Type B pancreatic cell (in vitro differentiated cells): ENCODE measurements at regions not wholly inside any gene's neighbourhood (a gene's known extent, or its start where the extent isn't known, plus 50 kb on each side); places are given as distances from the start of the nearest gene placed in this dataset.

ENCODE experiments used
- DNase-seq: peaks from one replicate; pipeline ENCODE4 v3.0.0; 2021; ENCODE audit warnings: mixed read lengths; ENCODE audit not compliant: unreplicated experiment; ENCODE audit errors: extremely low spot score
- H3K27ac Mint-ChIP-seq: 2 replicates; pipeline ENCODE4 v1.8.0; 2021; ENCODE audit warnings: mild to moderate bottlenecking, mixed read lengths
- H3K27me3 Mint-ChIP-seq: 2 replicates; pipeline ENCODE4 v1.8.0; 2021; ENCODE audit warnings: mixed read lengths
- H3K36me3 Mint-ChIP-seq: 2 replicates; pipeline ENCODE4 v1.8.0; 2021; ENCODE audit warnings: mixed read lengths
- H3K4me1 Mint-ChIP-seq: one replicate; pipeline ENCODE4 v1.8.0; 2021; ENCODE audit warnings: mixed read lengths; ENCODE audit not compliant: unreplicated experiment
- H3K4me3 Mint-ChIP-seq: 2 replicates; pipeline ENCODE4 v1.8.0; 2021; ENCODE audit warnings: mild to moderate bottlenecking, mixed read lengths
- H3K9me3 Mint-ChIP-seq: 2 replicates; pipeline ENCODE4 v1.8.0; 2021; ENCODE audit warnings: mixed read lengths
- CTCF ChIP-seq: fragments of 200-600 bp; sonication (generic); conservative IDR thresholded peaks from 2 replicates; pipeline ENCODE4 v1.5.0; 2021; ENCODE audit warnings: antibody characterized with exemption, mild to moderate bottlenecking

GRCh38 chr13:40381935-40382764, 284.3 kb downstream of the FOXO1 start:
- Mint-ChIP-seq H3K4me3 (no peak overlapping the region), H3K36me3 (no peaks in the 10 kb centered on the region), H3K9me3 (no peaks in the 10 kb centered on the region), H3K27me3 (peaks cover 3% of the 10 kb centered on the region), H3K27ac (no peak overlapping the region), H3K4me1 (peaks cover 6% of the 10 kb centered on the region)
- no peak for TF ChIP-seq CTCF
- no peak for DNase-seq

- H3K27me3 Mint-ChIP-seq, result no peaks in the 10 kb centered on the region
- TF ChIP-seq CTCF, result no peak
- no peak overlapping the region for H3K27ac Mint-ChIP-seq
- H3K9me3 Mint-ChIP-seq, result no peaks in the 10 kb centered on the region
- DNase-seq, result no peak
- no peak overlapping the region for H3K4me3 Mint-ChIP-seq
- no peaks in the 10 kb centered on the region for H3K36me3 Mint-ChIP-seq
- peaks cover 6% of the 10 kb centered on the region for H3K4me1 Mint-ChIP-seq
Measured at GRCh38 chr13:40383132-40383531, 283.3 kb downstream of the FOXO1 start.

- Mint-ChIP-seq H3K4me1 (peaks cover 6% of the 10 kb centered on the region), H3K27me3 (no peaks in the 10 kb centered on the region), H3K4me3 (no peak overlapping the region), H3K36me3 (no peaks in the 10 kb centered on the region), H3K9me3 (no peaks in the 10 kb centered on the region), H3K27ac (no peak overlapping the region)
- DNase-seq, result no peak
- TF ChIP-seq CTCF, result no peak
Measured at GRCh38 chr13:40383885-40384284, 282.6 kb downstream of the FOXO1 start.

GRCh38 chr13:40384976-40385857, 281.2 kb downstream of the FOXO1 start:
- no peak for DNase-seq
- Mint-ChIP-seq H3K4me3 (no peak overlapping the region), H3K36me3 (no peaks in the 10 kb centered on the region), H3K27ac (no peak overlapping the region), H3K4me1 (peaks cover 6% of the 10 kb centered on the region), H3K27me3 (no peaks in the 10 kb centered on the region), H3K9me3 (no peaks in the 10 kb centered on the region)
- no peak for TF ChIP-seq CTCF

GRCh38 chr13:40385858-40386180, 280.6 kb downstream of the FOXO1 start:
- H3K9me3 Mint-ChIP-seq, result no peaks in the 10 kb centered on the region
- H3K27ac Mint-ChIP-seq, result no peak overlapping the region
- no peak for DNase-seq
- H3K36me3 Mint-ChIP-seq, result no peaks in the 10 kb centered on the region
- no peak overlapping the region for H3K4me3 Mint-ChIP-seq
- no peak for TF ChIP-seq CTCF
- peaks cover 6% of the 10 kb centered on the region for H3K4me1 Mint-ChIP-seq
- no peaks in the 10 kb centered on the region for H3K27me3 Mint-ChIP-seq
